T-helper 1 cell (primary cell): ENCODE measurements at regions not wholly inside any gene's neighbourhood (a gene's known extent, or its start where the extent isn't known, plus 50 kb on each side); places are given as distances from the start of the nearest gene placed in this dataset.

ENCODE experiments used
- DNase-seq, 5 donors: peaks; one replicate each; pipeline ENCODE4 v3.0.0-alpha.2; 2012 to 2020

GRCh38 chr1:55275941-55276341, 60.8 kb upstream of the USP24 start:
- DNase-seq: no peak

- no peak for DNase-seq
Measured at GRCh38 chr1:55275151-55275748, 60.1 kb upstream of the USP24 start.

GRCh38 chr1:55272994-55273393, 57.8 kb upstream of the USP24 start:
- no peak for DNase-seq
